HG02840 (cell line): ENCODE measurements at regions not wholly inside any gene's neighbourhood (a gene's known extent, or its start where the extent isn't known, plus 50 kb on each side); places are given as distances from the start of the nearest gene placed in this dataset.

ENCODE experiments used
- ATAC-seq: cut with Tn5 transposase; IDR thresholded peaks from one replicate; pipeline ENCODE4 v1.9.1; 2021; ENCODE audit warnings: mild to moderate bottlenecking, moderate library complexity, moderate number of reproducible peaks; ENCODE audit not compliant: unreplicated experiment, low FRiP score

GRCh38 chr11:32262367-32262766 lies 171.5 kb downstream of the RCN1 start:
- ATAC-seq = no peak

- ATAC-seq = no peak
These were observed 169.4 kb downstream of the WT1 start for GRCh38 chr11:32265911-32266310.

GRCh38 chr11:32266601-32267000 lies 168.7 kb downstream of the WT1 start:
- ATAC-seq = no peak

GRCh38 chr11:32267679-32268187 lies 167.6 kb downstream of the WT1 start:
- no peak for ATAC-seq

GRCh38 chr11:32273931-32274330 lies 161.4 kb downstream of the WT1 start:
- no peak for ATAC-seq

GRCh38 chr11:32279672-32280071 lies 155.7 kb downstream of the WT1 start:
- no peak for ATAC-seq

GRCh38 chr11:32280339-32280738 lies 155.0 kb downstream of the WT1 start:
- ATAC-seq = no peak

- no peak for ATAC-seq
These were observed 147.1 kb downstream of the WT1 start for GRCh38 chr11:32288276-32288675.

GRCh38 chr11:32289701-32290100 lies 145.6 kb downstream of the WT1 start:
- ATAC-seq = no peak

- no peak for ATAC-seq
These were observed 144.6 kb downstream of the WT1 start for GRCh38 chr11:32290783-32291182.

GRCh38 chr11:32297611-32298011 lies 137.7 kb downstream of the WT1 start:
- no peak for ATAC-seq

GRCh38 chr11:32302826-32303225 lies 132.5 kb downstream of the WT1 start:
- no peak for ATAC-seq

- no peak for ATAC-seq
These were observed 130.8 kb downstream of the WT1 start for GRCh38 chr11:32304521-32304920.

- ATAC-seq = no peak
These were observed 129.9 kb downstream of the WT1 start for GRCh38 chr11:32305460-32305859.

GRCh38 chr11:32307471-32307870 lies 127.9 kb downstream of the WT1 start:
- no peak for ATAC-seq

- no peak for ATAC-seq
These were observed 127.4 kb downstream of the WT1 start for GRCh38 chr11:32307913-32308312.

- ATAC-seq = no peak
These were observed 125.7 kb downstream of the WT1 start for GRCh38 chr11:32309530-32310213.

- ATAC-seq = no peak
These were observed 125.1 kb downstream of the WT1 start for GRCh38 chr11:32310214-32310601.

- ATAC-seq = no peak
These were observed 123.8 kb downstream of the WT1 start for GRCh38 chr11:32311346-32312065.

GRCh38 chr11:32312206-32312817 lies 123.0 kb downstream of the WT1 start:
- ATAC-seq = no peak

- no peak for ATAC-seq
These were observed 122.4 kb downstream of the WT1 start for GRCh38 chr11:32312865-32313403.
